ENCODE measurements at regions not wholly inside any gene's neighbourhood (a gene's known extent, or its start where the extent isn't known, plus 50 kb on each side); places are given as distances from the start of the nearest gene placed in this dataset.

- TF ChIP-seq ZFX (IDR thresholded peaks at IDR 0.05; ENCODE audit: borderline replicate concordance) (no peak), CTCF (IDR thresholded peaks at IDR 0.05) (no peak)
- H3K27ac ChIP-seq: no peak overlapping the region
These were observed 129.8 kb downstream of the URI1 start for GRCh38 chr19:30071871-30072270.

GRCh38 chr19:30073152-30074000 is 131.3 kb downstream of the URI1 start:
- TF ChIP-seq CTCF (IDR thresholded peaks at IDR 0.05) (no peak), ZFX (IDR thresholded peaks at IDR 0.05; ENCODE audit: borderline replicate concordance) (no peak)
- H3K27ac ChIP-seq: no peak overlapping the region

- H3K27ac ChIP-seq: no peak overlapping the region
- no peak for TF ChIP-seq ZFX (IDR thresholded peaks at IDR 0.05; ENCODE audit: borderline replicate concordance)
- TF ChIP-seq CTCF (IDR thresholded peaks at IDR 0.05): no peak
These were observed 132.1 kb downstream of the URI1 start for GRCh38 chr19:30074096-30074495.

GRCh38 chr19:30074741-30075715 is 133.0 kb downstream of the URI1 start:
- TF ChIP-seq ZFX (IDR thresholded peaks at IDR 0.05; ENCODE audit: borderline replicate concordance): no peak
- TF ChIP-seq CTCF (IDR thresholded peaks at IDR 0.05): no peak
- H3K27ac ChIP-seq: no peak overlapping the region

- H3K27ac ChIP-seq: no peak overlapping the region
- TF ChIP-seq ZFX (IDR thresholded peaks at IDR 0.05; ENCODE audit: borderline replicate concordance): no peak
- no peak for TF ChIP-seq CTCF (IDR thresholded peaks at IDR 0.05)
These were observed 134.1 kb downstream of the URI1 start for GRCh38 chr19:30076101-30076551.

- TF ChIP-seq ZFX (IDR thresholded peaks at IDR 0.05; ENCODE audit: borderline replicate concordance) (no peak), CTCF (IDR thresholded peaks at IDR 0.05) (no peak)
- H3K27ac ChIP-seq: no peak overlapping the region
These were observed 135.0 kb downstream of the URI1 start for GRCh38 chr19:30076751-30077670.
